Muscle layer of colon (tissue), 2 donors: ENCODE measurements at regions not wholly inside any gene's neighbourhood (a gene's known extent, or its start where the extent isn't known, plus 50 kb on each side); places are given as distances from the start of the nearest gene placed in this dataset.

Experiments used
- H3K27ac ChIP-seq: one replicate; pipeline ENCODE4 v1.7.0; 2013; ENCODE audit warnings: low read depth, mild to moderate bottlenecking, low read length, moderate library complexity
- H3K27me3 ChIP-seq, 2 donors: one replicate each; pipeline ENCODE4 v1.7.0; 2013; ENCODE audit warnings: low read length in 2 of 2, mild to moderate bottlenecking in 2 of 2; ENCODE audit not compliant: insufficient read depth in 2 of 2, control insufficient read depth in 1 of 2
- H3K36me3 ChIP-seq: one replicate; pipeline ENCODE4 v1.7.0; 2013; ENCODE audit warnings: mild to moderate bottlenecking, low read length; ENCODE audit not compliant: insufficient read depth
- H3K4me1 ChIP-seq: one replicate; pipeline ENCODE4 v1.7.0; 2013; ENCODE audit warnings: mild to moderate bottlenecking, low read length; ENCODE audit not compliant: insufficient read depth
- H3K4me3 ChIP-seq, 2 donors: one replicate each; pipeline ENCODE4 v1.7.0; 2013; ENCODE audit warnings: low read length in 2 of 2, low read depth in 1 of 2, mild to moderate bottlenecking in 1 of 2, moderate library complexity in 1 of 2
- H3K9ac ChIP-seq: one replicate; pipeline ENCODE4 v1.7.0; 2013; ENCODE audit warnings: low read length
- H3K9me3 ChIP-seq: one replicate; pipeline ENCODE4 v1.7.0; 2013; ENCODE audit warnings: mild to moderate bottlenecking, low read length
- donor health status: abdominal sarcoma.
- donor health status: Adenocarcinoma of cecum.

GRCh38 chr5:8156706-8157105 lies 287.8 kb downstream of the MTRR start:
- peaks cover 3% of the 10 kb centered on the region for H3K4me1 ChIP-seq
- H3K9me3 ChIP-seq: no peaks in the 10 kb centered on the region
- H3K4me3 ChIP-seq: no peak overlapping the region
- no peaks in the 10 kb centered on the region for H3K27me3 ChIP-seq
- H3K27ac ChIP-seq: no peak overlapping the region
- no peaks in the 10 kb centered on the region for H3K36me3 ChIP-seq
- H3K9ac ChIP-seq: no peak overlapping the region

- Histone ChIP-seq H3K4me3 (no peak overlapping the region), H3K27me3 (no peaks in the 10 kb centered on the region), H3K27ac (no peak overlapping the region), H3K9ac (no peak overlapping the region), H3K36me3 (no peaks in the 10 kb centered on the region), H3K9me3 (no peaks in the 10 kb centered on the region), H3K4me1 (peaks cover 3% of the 10 kb centered on the region)
These were observed 288.4 kb downstream of the MTRR start for GRCh38 chr5:8157320-8157822.

GRCh38 chr5:8176101-8176693 lies 307.2 kb downstream of the MTRR start:
- no peak overlapping the region for H3K4me3 ChIP-seq
- no peak overlapping the region for H3K27ac ChIP-seq
- no peaks in the 10 kb centered on the region for H3K27me3 ChIP-seq
- no peaks in the 10 kb centered on the region for H3K9me3 ChIP-seq
- no peaks in the 10 kb centered on the region for H3K4me1 ChIP-seq
- no peaks in the 10 kb centered on the region for H3K36me3 ChIP-seq
- no peak overlapping the region for H3K9ac ChIP-seq

GRCh38 chr5:8184455-8185063 lies 315.6 kb downstream of the MTRR start:
- no peaks in the 10 kb centered on the region for H3K4me1 ChIP-seq
- no peak overlapping the region for H3K9ac ChIP-seq
- H3K4me3 ChIP-seq: no peak overlapping the region
- H3K9me3 ChIP-seq: no peaks in the 10 kb centered on the region
- no peaks in the 10 kb centered on the region for H3K36me3 ChIP-seq
- no peaks in the 10 kb centered on the region for H3K27me3 ChIP-seq
- no peak overlapping the region for H3K27ac ChIP-seq

GRCh38 chr5:8185852-8186251 lies 316.9 kb downstream of the MTRR start:
- H3K36me3 ChIP-seq: no peaks in the 10 kb centered on the region
- no peak overlapping the region for H3K9ac ChIP-seq
- H3K4me1 ChIP-seq: no peaks in the 10 kb centered on the region
- no peaks in the 10 kb centered on the region for H3K9me3 ChIP-seq
- H3K4me3 ChIP-seq: no peak overlapping the region
- H3K27me3 ChIP-seq: no peaks in the 10 kb centered on the region
- H3K27ac ChIP-seq: no peak overlapping the region

GRCh38 chr5:8188874-8189565 lies 320.1 kb downstream of the MTRR start:
- Histone ChIP-seq H3K9ac (no peak overlapping the region), H3K4me3 (no peak overlapping the region), H3K36me3 (no peaks in the 10 kb centered on the region), H3K27ac (no peak overlapping the region), H3K27me3 (no peaks in the 10 kb centered on the region), H3K4me1 (no peaks in the 10 kb centered on the region), H3K9me3 (no peaks in the 10 kb centered on the region)

- Histone ChIP-seq H3K4me3 (no peak overlapping the region), H3K27me3 (no peaks in the 10 kb centered on the region), H3K9me3 (no peaks in the 10 kb centered on the region), H3K36me3 (no peaks in the 10 kb centered on the region), H3K4me1 (no peaks in the 10 kb centered on the region), H3K9ac (no peak overlapping the region), H3K27ac (no peak overlapping the region)
These were observed 323.9 kb downstream of the MTRR start for GRCh38 chr5:8192840-8193239.

GRCh38 chr5:8196061-8196460 lies 327.1 kb downstream of the MTRR start:
- Histone ChIP-seq H3K27me3 (no peaks in the 10 kb centered on the region), H3K36me3 (no peaks in the 10 kb centered on the region)

GRCh38 chr5:8208307-8208706 lies 339.4 kb downstream of the MTRR start:
- H3K36me3 ChIP-seq: no peaks in the 10 kb centered on the region
- no peak overlapping the region for H3K9ac ChIP-seq
- no peaks in the 10 kb centered on the region for H3K27me3 ChIP-seq
- H3K27ac ChIP-seq: no peak overlapping the region
- H3K9me3 ChIP-seq: no peaks in the 10 kb centered on the region
- no peak overlapping the region for H3K4me3 ChIP-seq
- H3K4me1 ChIP-seq: no peaks in the 10 kb centered on the region

More at GRCh38 chr5:8196061-8196460, 327.1 kb downstream of the MTRR start:
- Histone ChIP-seq H3K4me3 (no peak overlapping the region), H3K9me3 (no peaks in the 10 kb centered on the region), H3K9ac (no peak overlapping the region), H3K27ac (no peak overlapping the region), H3K4me1 (no peaks in the 10 kb centered on the region)

GRCh38 chr5:8209500-8209899 lies 340.6 kb downstream of the MTRR start:
- H3K36me3 ChIP-seq: no peaks in the 10 kb centered on the region
- no peak overlapping the region for H3K4me3 ChIP-seq
- H3K9me3 ChIP-seq: no peaks in the 10 kb centered on the region
- no peak overlapping the region for H3K9ac ChIP-seq
- H3K27ac ChIP-seq: no peak overlapping the region
- H3K4me1 ChIP-seq: no peaks in the 10 kb centered on the region
- H3K27me3 ChIP-seq: no peaks in the 10 kb centered on the region

- Histone ChIP-seq H3K36me3 (no peaks in the 10 kb centered on the region), H3K27ac (no peak overlapping the region), H3K4me1 (no peaks in the 10 kb centered on the region)
These were observed 344.8 kb downstream of the MTRR start for GRCh38 chr5:8213701-8214240.

More at GRCh38 chr5:8213701-8214240, 344.8 kb downstream of the MTRR start:
- no peak overlapping the region for H3K4me3 ChIP-seq
- no peaks in the 10 kb centered on the region for H3K9me3 ChIP-seq
- no peak overlapping the region for H3K9ac ChIP-seq
- H3K27me3 ChIP-seq: no peaks in the 10 kb centered on the region
